ENCODE measurements at regions not wholly inside any gene's neighbourhood (a gene's known extent, or its start where the extent isn't known, plus 50 kb on each side); places are given as distances from the start of the nearest gene placed in this dataset.

GRCh38 chr11:11732116-11732515 is 109.7 kb upstream of the USP47 start:
- 75% methylated on average over 3 of the region's 3 CpGs for WGBS (ENCODE audit: missing lambda C conversion rate)
- ATAC-seq = no peak
- Histone ChIP-seq H3K4me2 (no peak overlapping the region), H3K4me1 (no peaks in the 10 kb centered on the region), H3K4me3 (no peak overlapping the region), H3K27ac (no peak overlapping the region), H3K9me3 (no peaks in the 10 kb centered on the region)
- no peak for DNase-seq (ENCODE audit: low read depth in 1 of 2, low spot score in 1 of 2)
- FAIRE-seq = no peak
- TF ChIP-seq MAZ (IDR thresholded peaks at IDR 0.05; ENCODE audit: borderline replicate concordance, low read depth, low read length) (no peak), HDAC2 (IDR thresholded peaks at IDR 0.05) (no peak), PBX3 (IDR thresholded peaks at IDR 0.05) (no peak), EHF (CRISPR knock-in tag; IDR thresholded peaks at IDR 0.05) (no peak), SMC3 (IDR thresholded peaks at IDR 0.05) (no peak), ZNF302 (CRISPR knock-in tag; IDR thresholded peaks at IDR 0.05) (no peak), CBX8 (IDR thresholded peaks at IDR 0.05) (no peak), RCOR1 (IDR thresholded peaks at IDR 0.05; ENCODE audit: low read depth, low read length) (no peak), HES2 (IDR thresholded peaks at IDR 0.05) (no peak), POLR2A (IDR thresholded peaks at IDR 0.05; ENCODE audit: low read length) (no peak), MAFK (IDR thresholded peaks at IDR 0.05; ENCODE audit: partially characterized antibody) (no peak), FOXS1 (CRISPR knock-in tag; IDR thresholded peaks at IDR 0.05) (no peak), ATOH8 (CRISPR knock-in tag; IDR thresholded peaks at IDR 0.05; ENCODE audit: low read depth) (no peak)
- CTCF ChIA-PET = interaction anchor here (1.4 kb wide), 1 partner anchor 11 kb away, joined by 3 read pairs; no protein-coding TSS in a partner anchor
- POLR2A ChIA-PET = no interaction called here

GRCh38 chr11:11731311-11732083 is 109.7 kb upstream of the GALNT18 start:
- Histone ChIP-seq H3K4me2 (no peak overlapping the region), H3K27ac (no peak overlapping the region), H3K4me1 (no peaks in the 10 kb centered on the region), H3K9me3 (no peaks in the 10 kb centered on the region), H3K4me3 (no peak overlapping the region)
- no peak for TF ChIP-seq MAZ (IDR thresholded peaks at IDR 0.05; ENCODE audit: borderline replicate concordance, low read depth, low read length)
- TF ChIP-seq MAFK (IDR thresholded peaks at IDR 0.05; ENCODE audit: partially characterized antibody) = peak; percentile 65
- TF ChIP-seq NPAS2 (CRISPR knock-in tag; IDR thresholded peaks at IDR 0.05; ENCODE audit: borderline replicate concordance) = no peak
- no peak for TF ChIP-seq ZSCAN20 (CRISPR knock-in tag; IDR thresholded peaks at IDR 0.05)
- TF ChIP-seq CHD2 (IDR thresholded peaks at IDR 0.05; ENCODE audit: low read length, partially characterized antibody) = no peak
- TF ChIP-seq CBX8 (IDR thresholded peaks at IDR 0.05) = no peak
- no peak for TF ChIP-seq NR3C1 (IDR thresholded peaks at IDR 0.05)
- no peak for TF ChIP-seq FOSL2 (IDR thresholded peaks at IDR 0.05)
- TF ChIP-seq FOSL2 (CRISPR knock-in tag; IDR thresholded peaks at IDR 0.05) = peak; percentile 54
- no peak for TF ChIP-seq HDAC2 (IDR thresholded peaks at IDR 0.05)
- ATAC-seq (peak; percentile 72 to 75), FAIRE-seq (peak; percentile 43), DNase-seq (ENCODE audit: low read depth in 1 of 2, low spot score in 1 of 2) (peak in 1 of 2 experiments; percentile 10)
- 47% methylated on average over 6 of the region's 6 CpGs for WGBS (ENCODE audit: missing lambda C conversion rate)
- POLR2A ChIA-PET = no interaction called here
- CTCF ChIA-PET = interaction anchor here (1.4 kb wide), 1 partner anchor 12 kb away, joined by 3 read pairs; no protein-coding TSS in a partner anchor

GRCh38 chr11:11728386-11728785 is 106.6 kb upstream of the GALNT18 start:
- 94% methylated on average over 2 of the region's 2 CpGs for WGBS (ENCODE audit: missing lambda C conversion rate)
- DNase-seq (ENCODE audit: low read depth in 1 of 2, low spot score in 1 of 2) = no peak
- ChIA-PET CTCF (interaction anchor here (0.9 kb wide), 1 partner anchor 694 kb away, joined by 3 read pairs; no protein-coding TSS in a partner anchor), POLR2A (no interaction called here)
- Histone ChIP-seq H3K9me3 (no peaks in the 10 kb centered on the region; the same call in 2 of the 3 replicates), H3K4me3 (no peak overlapping the region), H3K27ac (no peak overlapping the region), H3K4me2 (no peak overlapping the region), H3K4me1 (no peaks in the 10 kb centered on the region)
- no peak for TF ChIP-seq HEYL (CRISPR knock-in tag; IDR thresholded peaks at IDR 0.05)
- no peak for TF ChIP-seq ZNF302 (CRISPR knock-in tag; IDR thresholded peaks at IDR 0.05)
- no peak for TF ChIP-seq NFE2L2 (conservative IDR thresholded peaks at IDR 0.05; ENCODE audit: low read length)
- FAIRE-seq = no peak
- ATAC-seq = no peak

Measured in A549 (cell line).